Stimulated activated CD8-positive, alpha-beta memory T cell treated with anti-CD3 and anti-CD28 coated beads, Interleukin-15, amount 100 ng/mL, for 48 hours (primary cell): ENCODE measurements at regions not wholly inside any gene's neighbourhood (a gene's known extent, or its start where the extent isn't known, plus 50 kb on each side); places are given as distances from the start of the nearest gene placed in this dataset.

Experiments
- DNase-seq, 2 donors: peaks; one replicate each; pipeline ENCODE4 v3.0.0-alpha.2; 2020; ENCODE audit warnings: low read depth in 2 of 2

- no peak for DNase-seq
Measured at GRCh38 chr6:8672882-8673281, 237.5 kb upstream of the SLC35B3 start.

- DNase-seq, result no peak
Measured at GRCh38 chr6:8670792-8671191, 235.4 kb upstream of the SLC35B3 start.

GRCh38 chr6:8664700-8665099, 229.4 kb upstream of the SLC35B3 start:
- no peak for DNase-seq

GRCh38 chr6:8664070-8664469, 228.7 kb upstream of the SLC35B3 start:
- no peak for DNase-seq

- no peak for DNase-seq
Measured at GRCh38 chr6:8659404-8660189, 224.3 kb upstream of the SLC35B3 start.

GRCh38 chr6:8658416-8658815, 223.1 kb upstream of the SLC35B3 start:
- no peak for DNase-seq

- DNase-seq, result no peak
Measured at GRCh38 chr6:8657522-8657921, 222.2 kb upstream of the SLC35B3 start.

GRCh38 chr6:8655670-8656454, 220.5 kb upstream of the SLC35B3 start:
- no peak for DNase-seq

GRCh38 chr6:8652710-8653109, 217.4 kb upstream of the SLC35B3 start:
- DNase-seq, result no peak

GRCh38 chr6:8651998-8652397, 216.7 kb upstream of the SLC35B3 start:
- no peak for DNase-seq

GRCh38 chr6:8645212-8645611, 209.9 kb upstream of the SLC35B3 start:
- DNase-seq, result no peak

- DNase-seq, result no peak
Measured at GRCh38 chr6:8644306-8644705, 209.0 kb upstream of the SLC35B3 start.

GRCh38 chr6:8642854-8643253, 207.5 kb upstream of the SLC35B3 start:
- no peak for DNase-seq

GRCh38 chr6:8642131-8642530, 206.8 kb upstream of the SLC35B3 start:
- no peak for DNase-seq

- no peak for DNase-seq
Measured at GRCh38 chr6:8639928-8640649, 204.7 kb upstream of the SLC35B3 start.

- no peak for DNase-seq
Measured at GRCh38 chr6:8637896-8638597, 202.7 kb upstream of the SLC35B3 start.

- no peak for DNase-seq
Measured at GRCh38 chr6:8633762-8634161, 198.4 kb upstream of the SLC35B3 start.

GRCh38 chr6:8628736-8629135, 193.4 kb upstream of the SLC35B3 start:
- no peak for DNase-seq

- no peak for DNase-seq
Measured at GRCh38 chr6:8628063-8628462, 192.7 kb upstream of the SLC35B3 start.

- DNase-seq, result no peak
Measured at GRCh38 chr6:8627085-8627861, 191.9 kb upstream of the SLC35B3 start.

GRCh38 chr6:8624665-8625064, 189.3 kb upstream of the SLC35B3 start:
- DNase-seq, result no peak
